ENCODE measurements at regions not wholly inside any gene's neighbourhood (a gene's known extent, or its start where the extent isn't known, plus 50 kb on each side); places are given as distances from the start of the nearest gene placed in this dataset.
"Not testable (repeated sequence)": the region's sequence is repeated elsewhere in the genome, so short reads cannot be mapped to it uniquely, and the experiment has no call there.

GRCh38 chr1:206314951-206315636 lies 111.8 kb downstream of the SRGAP2 start:
- not testable (repeated sequence) for DNase-seq

GRCh38 chr1:206316901-206317300 lies 113.6 kb downstream of the SRGAP2 start:
- DNase-seq, result not testable (repeated sequence)

- not testable (repeated sequence) for DNase-seq
Measured at GRCh38 chr1:206317878-206318514, 114.7 kb downstream of the SRGAP2 start.

- not testable (repeated sequence) for DNase-seq
Measured at GRCh38 chr1:206320227-206320626, 116.9 kb downstream of the SRGAP2 start.

GRCh38 chr1:206326159-206326939 lies 123.0 kb downstream of the SRGAP2 start:
- not testable (repeated sequence) for DNase-seq

- DNase-seq, result not testable (repeated sequence)
Measured at GRCh38 chr1:206331597-206331996, 128.3 kb downstream of the SRGAP2 start.

GRCh38 chr1:206333316-206333715 lies 130.0 kb downstream of the SRGAP2 start:
- DNase-seq, result not testable (repeated sequence)

- not testable (repeated sequence) for DNase-seq
Measured at GRCh38 chr1:206333897-206334296, 130.6 kb downstream of the SRGAP2 start.

- peak; percentile 58 for DNase-seq
Measured at GRCh38 chr1:206334481-206334880, 131.1 kb downstream of the SRGAP2 start.

GRCh38 chr1:206335162-206335561 lies 131.8 kb downstream of the SRGAP2 start:
- not testable (repeated sequence) for DNase-seq

GRCh38 chr1:206335875-206336846 lies 132.8 kb downstream of the SRGAP2 start:
- DNase-seq, result not testable (repeated sequence)

GRCh38 chr1:206337024-206337423 lies 133.3 kb upstream of the IKBKE start:
- not testable (repeated sequence) for DNase-seq

- DNase-seq, result not testable (repeated sequence)
Measured at GRCh38 chr1:206350493-206351275, 119.6 kb upstream of the IKBKE start.

GRCh38 chr1:206351276-206352052 lies 118.8 kb upstream of the IKBKE start:
- not testable (repeated sequence) for DNase-seq

GRCh38 chr1:206356310-206356709 lies 114.0 kb upstream of the IKBKE start:
- DNase-seq, result not testable (repeated sequence)

GRCh38 chr1:206357962-206358361 lies 112.3 kb upstream of the IKBKE start:
- not testable (repeated sequence) for DNase-seq

- DNase-seq, result not testable (repeated sequence)
Measured at GRCh38 chr1:206358771-206359170, 111.5 kb upstream of the IKBKE start.

- not testable (repeated sequence) for DNase-seq
Measured at GRCh38 chr1:206359377-206359776, 110.9 kb upstream of the IKBKE start.

- DNase-seq, result not testable (repeated sequence)
Measured at GRCh38 chr1:206361978-206362543, 108.2 kb upstream of the IKBKE start.

GRCh38 chr1:206362994-206363393 lies 107.3 kb upstream of the IKBKE start:
- DNase-seq, result not testable (repeated sequence)
